Thyroid gland (tissue), 4 donors: ENCODE measurements at regions not wholly inside any gene's neighbourhood (a gene's known extent, or its start where the extent isn't known, plus 50 kb on each side); places are given as distances from the start of the nearest gene placed in this dataset.

Experiments
- DNase-seq, 2 donors: peaks; one replicate each; pipeline ENCODE4 v3.0.0-alpha.2; 2019
- H3K27ac ChIP-seq, 3 donors: fragments of 200-600 bp; sonication (generic); 1 replicate in 2 of 3; 2 replicates in 1 of 3; pipeline ENCODE4 v1.5.1; 2016 to 2019; ENCODE audit warnings: mild to moderate bottlenecking in 1 of 3, moderate library complexity in 1 of 3
- H3K27me3 ChIP-seq: fragments of 200-600 bp; sonication (generic); one replicate; pipeline ENCODE4 v1.5.1; 2019
- H3K36me3 ChIP-seq, 2 donors: fragments of 200-600 bp; sonication (generic); one replicate each; pipeline ENCODE4 v1.5.1; 2016 to 2019
- H3K4me1 ChIP-seq, 2 donors: fragments of 200-600 bp; sonication (generic); one replicate each; pipeline ENCODE4 v1.5.1; 2017 to 2019
- H3K4me3 ChIP-seq, 3 donors: fragments of 200-600 bp; sonication (generic); replicated peaks in 1 of 3; 1 replicate in 2 of 3; 2 replicates in 1 of 3; pipeline ENCODE4 v1.5.1; 2016; ENCODE audit warnings: mild to moderate bottlenecking in 1 of 3
- H3K9me3 ChIP-seq: fragments of 200-600 bp; sonication (generic); one replicate; pipeline ENCODE4 v1.5.1; 2017
- CTCF ChIP-seq, 6 experiments: fragments of 200-600 bp in 3 of 6; fragments of 450-650 bp in 3 of 6; sonication (generic) in 3 of 6; IDR thresholded peaks; one replicate each; pipeline ENCODE4 v1.5.1; 2016 to 2019; ENCODE audit warnings: antibody characterized with exemption in 6 of 6, mild to moderate bottlenecking in 2 of 6, inconsistent platforms in 1 of 6, moderate library complexity in 1 of 6
- POLR2A ChIP-seq, 2 donors: fragments of 450-650 bp; IDR thresholded peaks; one replicate each; pipeline ENCODE4 v1.6.1; 2017; ENCODE audit warnings: antibody characterized with exemption in 2 of 2, mild to moderate bottlenecking in 2 of 2, moderate library complexity in 1 of 2
- WGBS, 2 donors: methylation state at CpG; one replicate each; pipeline ENCODE4 v1.1.5; 2017; 5-methylcytosine and 5-hydroxymethylcytosine counted together
- intact Hi-C: fragments of 100-400 bp; cut with DNase I; formaldehyde crosslinking; loops from one replicate; pipeline ENCODE4 v1.15.1; 2023

- Histone ChIP-seq H3K27me3 (no peaks in the 10 kb centered on the region), H3K9me3 (no peaks in the 10 kb centered on the region), H3K4me1 (peaks cover 2 to 6% of the 10 kb centered on the region in 2 donors), H3K36me3 (no peaks in the 10 kb centered on the region), H3K27ac (no peak overlapping the region), H3K4me3 (no peak overlapping the region)
- TF ChIP-seq POLR2A (IDR thresholded peaks at IDR 0.05) = no peak
- TF ChIP-seq CTCF (IDR thresholded peaks at IDR 0.05) = no peak
- 86 to 88% methylated on average over 3 of the region's 3 CpGs for WGBS, 2 donors
- intact Hi-C loops = no loop called here
- DNase-seq = no peak
Measured at GRCh38 chr18:49717617-49718016, 95.7 kb downstream of the ACAA2 start.

- Histone ChIP-seq H3K4me1 (peaks cover 0 to 5% of the 10 kb centered on the region in 2 donors), H3K4me3 (no peak overlapping the region), H3K9me3 (no peaks in the 10 kb centered on the region), H3K36me3 (no peaks in the 10 kb centered on the region), H3K27me3 (no peaks in the 10 kb centered on the region), H3K27ac (no peak overlapping the region)
- no peak for DNase-seq
- intact Hi-C loops = no loop called here
- TF ChIP-seq CTCF (IDR thresholded peaks at IDR 0.05) (no peak), POLR2A (IDR thresholded peaks at IDR 0.05) (no peak)
- 59 to 62% methylated on average over 5 to 6 of the region's 6 CpGs for WGBS, 2 donors
Measured at GRCh38 chr18:49716035-49716434, 97.3 kb downstream of the ACAA2 start.

- Histone ChIP-seq H3K9me3 (no peaks in the 10 kb centered on the region), H3K4me1 (peaks cover 19 to 26% of the 10 kb centered on the region in 2 donors), H3K27me3 (no peaks in the 10 kb centered on the region), H3K27ac (no peak overlapping the region), H3K36me3 (no peaks in the 10 kb centered on the region), H3K4me3 (no peak overlapping the region)
- no peak for DNase-seq
- TF ChIP-seq CTCF (IDR thresholded peaks at IDR 0.05) = no peak
- 69 to 75% methylated on average over 2 of the region's 2 CpGs for WGBS, 2 donors
- intact Hi-C loops = loop anchor here (10.0 kb wide), 1 partner anchor 85 kb away; no protein-coding TSS in a partner anchor
Measured at GRCh38 chr18:49709347-49709690, 104.0 kb downstream of the ACAA2 start.

- WGBS, 2 donors = 82 to 93% methylated on average over 6 of the region's 6 CpGs
- intact Hi-C loops = loop anchor here (10.0 kb wide), 1 partner anchor 84 kb away; no protein-coding TSS in a partner anchor
- Histone ChIP-seq H3K4me3 (no peak overlapping the region), H3K4me1 (peaks cover 22 to 29% of the 10 kb centered on the region in 2 donors), H3K9me3 (no peaks in the 10 kb centered on the region), H3K27me3 (no peaks in the 10 kb centered on the region), H3K36me3 (no peaks in the 10 kb centered on the region), H3K27ac (no peak overlapping the region)
- no peak for TF ChIP-seq POLR2A (IDR thresholded peaks at IDR 0.05)
- no peak for TF ChIP-seq CTCF (IDR thresholded peaks at IDR 0.05)
- DNase-seq = no peak
Measured at GRCh38 chr18:49708662-49709346, 104.5 kb downstream of the ACAA2 start.

GRCh38 chr18:49707599-49707998, 105.7 kb downstream of the ACAA2 start:
- Histone ChIP-seq H3K27ac (peak overlapping the region; percentile 4 to 66 (median 54)), H3K9me3 (no peaks in the 10 kb centered on the region), H3K4me3 (no peak overlapping the region), H3K4me1 (peaks cover 33 to 41% of the 10 kb centered on the region in 2 donors), H3K36me3 (no peaks in the 10 kb centered on the region), H3K27me3 (no peaks in the 10 kb centered on the region)
- TF ChIP-seq POLR2A (IDR thresholded peaks at IDR 0.05) (no peak), CTCF (IDR thresholded peaks at IDR 0.05) (no peak)
- intact Hi-C loops = loop anchor here (10.0 kb wide), 1 partner anchor 83 kb away; no protein-coding TSS in a partner anchor
- 61 to 73% methylated on average over 3 of the region's 3 CpGs for WGBS, 2 donors
- DNase-seq = peak; percentile 77
